ENCODE measurements at regions not wholly inside any gene's neighbourhood (a gene's known extent, or its start where the extent isn't known, plus 50 kb on each side); places are given as distances from the start of the nearest gene placed in this dataset.

GRCh38 chr5:86075139-86075538 lies 542.6 kb upstream of the COX7C start:
- no peak for DNase-seq (ENCODE audit: low spot score in 2 of 2)
- no peak overlapping the region for H3K27ac ChIP-seq
- H3K27me3 ChIP-seq, result no peaks in the 10 kb centered on the region
- H3K4me3 ChIP-seq, result no peak overlapping the region
- no peaks in the 10 kb centered on the region for H3K36me3 ChIP-seq
- TF ChIP-seq POLR2AphosphoS5 (IDR thresholded peaks at IDR 0.05) (no peak), EP300 (IDR thresholded peaks at IDR 0.05) (no peak), POLR2A (IDR thresholded peaks at IDR 0.05) (no peak)
- TF ChIP-seq, protein P1, sequence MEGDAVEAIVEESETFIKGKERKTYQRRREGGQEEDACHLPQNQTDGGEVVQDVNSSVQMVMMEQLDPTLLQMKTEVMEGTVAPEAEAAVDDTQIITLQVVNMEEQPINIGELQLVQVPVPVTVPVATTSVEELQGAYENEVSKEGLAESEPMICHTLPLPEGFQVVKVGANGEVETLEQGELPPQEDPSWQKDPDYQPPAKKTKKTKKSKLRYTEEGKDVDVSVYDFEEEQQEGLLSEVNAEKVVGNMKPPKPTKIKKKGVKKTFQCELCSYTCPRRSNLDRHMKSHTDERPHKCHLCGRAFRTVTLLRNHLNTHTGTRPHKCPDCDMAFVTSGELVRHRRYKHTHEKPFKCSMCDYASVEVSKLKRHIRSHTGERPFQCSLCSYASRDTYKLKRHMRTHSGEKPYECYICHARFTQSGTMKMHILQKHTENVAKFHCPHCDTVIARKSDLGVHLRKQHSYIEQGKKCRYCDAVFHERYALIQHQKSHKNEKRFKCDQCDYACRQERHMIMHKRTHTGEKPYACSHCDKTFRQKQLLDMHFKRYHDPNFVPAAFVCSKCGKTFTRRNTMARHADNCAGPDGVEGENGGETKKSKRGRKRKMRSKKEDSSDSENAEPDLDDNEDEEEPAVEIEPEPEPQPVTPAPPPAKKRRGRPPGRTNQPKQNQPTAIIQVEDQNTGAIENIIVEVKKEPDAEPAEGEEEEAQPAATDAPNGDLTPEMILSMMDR (IDR thresholded peaks at IDR 0.05), result no peak
- no peaks in the 10 kb centered on the region for H3K4me1 ChIP-seq
- H3K9me3 ChIP-seq, result no peaks in the 10 kb centered on the region
- 73% methylated on average over 6 of the region's 6 CpGs for WGBS

- no peak for DNase-seq (ENCODE audit: low spot score in 2 of 2)
- no peaks in the 10 kb centered on the region for H3K4me1 ChIP-seq
- no peaks in the 10 kb centered on the region for H3K27me3 ChIP-seq
- H3K4me3 ChIP-seq, result no peak overlapping the region
- 74% methylated on average over 1 of the region's 1 CpG for WGBS
- H3K36me3 ChIP-seq, result no peaks in the 10 kb centered on the region
- no peak overlapping the region for H3K27ac ChIP-seq
- no peaks in the 10 kb centered on the region for H3K9me3 ChIP-seq
- TF ChIP-seq, protein P1 (IDR thresholded peaks at IDR 0.05), result no peak
- TF ChIP-seq EP300 (IDR thresholded peaks at IDR 0.05) (no peak), POLR2A (IDR thresholded peaks at IDR 0.05) (no peak), POLR2AphosphoS5 (IDR thresholded peaks at IDR 0.05) (no peak)
Observed at GRCh38 chr5:86095092-86095491, 522.6 kb upstream of the COX7C start.

DNA sequence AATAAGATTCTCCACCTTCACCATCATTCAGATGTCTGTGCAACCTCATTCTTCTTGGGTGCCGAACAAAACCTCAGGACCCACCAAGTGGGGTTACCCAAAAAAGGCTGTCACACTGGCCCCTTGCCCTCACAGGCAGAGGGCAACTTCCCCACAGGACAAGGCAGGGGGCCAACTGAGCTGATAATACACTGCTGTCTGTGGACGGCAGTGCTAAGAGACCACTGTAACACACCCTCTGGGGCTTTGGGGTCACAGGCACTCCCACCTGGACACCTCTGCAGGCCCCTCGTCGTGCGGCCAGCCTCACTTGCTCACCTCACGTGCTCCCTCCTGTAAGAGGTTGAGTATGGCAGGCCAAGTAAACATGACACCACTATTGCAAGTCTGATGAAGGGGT lies 515.8 kb upstream of the COX7C start:
- no peak overlapping the region for H3K4me3 ChIP-seq
- no peak for DNase-seq (ENCODE audit: low spot score in 2 of 2)
- no peaks in the 10 kb centered on the region for H3K9me3 ChIP-seq
- no peaks in the 10 kb centered on the region for H3K4me1 ChIP-seq
- H3K27ac ChIP-seq, result no peak overlapping the region
- WGBS, result 75% methylated on average over 5 of the region's 6 CpGs
- no peaks in the 10 kb centered on the region for H3K36me3 ChIP-seq
- H3K27me3 ChIP-seq, result no peaks in the 10 kb centered on the region
- TF ChIP-seq EP300 (IDR thresholded peaks at IDR 0.05), result no peak
- no peak for TF ChIP-seq POLR2AphosphoS5 (IDR thresholded peaks at IDR 0.05)
- TF ChIP-seq POLR2A (IDR thresholded peaks at IDR 0.05), result no peak
- TF ChIP-seq, protein P1 (IDR thresholded peaks at IDR 0.05), result no peak

- Histone ChIP-seq H3K4me1 (no peaks in the 10 kb centered on the region), H3K27me3 (no peaks in the 10 kb centered on the region), H3K9me3 (no peaks in the 10 kb centered on the region), H3K36me3 (no peaks in the 10 kb centered on the region), H3K27ac (no peak overlapping the region), H3K4me3 (no peak overlapping the region)
- DNase-seq (ENCODE audit: low spot score in 2 of 2), result no peak
- WGBS, result 94% methylated on average over 5 of the region's 6 CpGs
- TF ChIP-seq EP300 (IDR thresholded peaks at IDR 0.05), result no peak
- TF ChIP-seq, protein P1 (IDR thresholded peaks at IDR 0.05), result no peak
- no peak for TF ChIP-seq POLR2AphosphoS5 (IDR thresholded peaks at IDR 0.05)
- no peak for TF ChIP-seq POLR2A (IDR thresholded peaks at IDR 0.05)
Observed at GRCh38 chr5:86108825-86109224, 508.9 kb upstream of the COX7C start.

GRCh38 chr5:86112249-86112648 lies 505.5 kb upstream of the COX7C start:
- no peak for DNase-seq (ENCODE audit: low spot score in 2 of 2)
- Histone ChIP-seq H3K27me3 (no peaks in the 10 kb centered on the region), H3K27ac (no peak overlapping the region), H3K4me1 (no peaks in the 10 kb centered on the region), H3K9me3 (no peaks in the 10 kb centered on the region), H3K36me3 (no peaks in the 10 kb centered on the region), H3K4me3 (no peak overlapping the region)
- TF ChIP-seq POLR2A (IDR thresholded peaks at IDR 0.05) (no peak), EP300 (IDR thresholded peaks at IDR 0.05) (no peak)

GRCh38 chr5:86115164-86115563 lies 502.6 kb upstream of the COX7C start:
- H3K27ac ChIP-seq, result no peak overlapping the region
- H3K9me3 ChIP-seq, result no peaks in the 10 kb centered on the region
- H3K27me3 ChIP-seq, result no peaks in the 10 kb centered on the region
- H3K4me3 ChIP-seq, result no peak overlapping the region
- TF ChIP-seq POLR2A (IDR thresholded peaks at IDR 0.05) (no peak), EP300 (IDR thresholded peaks at IDR 0.05) (no peak), POLR2AphosphoS5 (IDR thresholded peaks at IDR 0.05) (no peak)
- TF ChIP-seq, protein P1 (IDR thresholded peaks at IDR 0.05), result no peak
- 92% methylated on average over 1 of the region's 1 CpG for WGBS
- H3K36me3 ChIP-seq, result no peaks in the 10 kb centered on the region
- no peak for DNase-seq (ENCODE audit: low spot score in 2 of 2)
- no peaks in the 10 kb centered on the region for H3K4me1 ChIP-seq
